Right lobe of liver (tissue), 4 donors: ENCODE measurements at regions not wholly inside any gene's neighbourhood (a gene's known extent, or its start where the extent isn't known, plus 50 kb on each side); places are given as distances from the start of the nearest gene placed in this dataset.
"Not testable (repeated sequence)": the region's sequence is repeated elsewhere in the genome, so short reads cannot be mapped to it uniquely, and the experiment has no call there.

Experiments
- POLR2A ChIP-seq: fragments of 450-650 bp; IDR thresholded peaks from one replicate; pipeline ENCODE4 v1.6.1; 2017; ENCODE audit warnings: antibody characterized with exemption, mild to moderate bottlenecking
- TF ChIP-seq, protein P1 (sequence below), 4 donors: fragments of 200-600 bp in 3 of 4; fragments of 450-650 bp in 1 of 4; IDR thresholded peaks; one replicate each; pipeline versions ENCODE4 v1.5.1 to v1.8.0; 2016 to 2022; ENCODE audit warnings: antibody characterized with exemption in 4 of 4, mild to moderate bottlenecking in 2 of 4
- donor health status: DM: no; HTN: no; CAD: no.
- donor health status: DM: no; HTN: no; CAD: no.
- donor health status: DM: no; HTN: yes; CAD: no.

DNA sequence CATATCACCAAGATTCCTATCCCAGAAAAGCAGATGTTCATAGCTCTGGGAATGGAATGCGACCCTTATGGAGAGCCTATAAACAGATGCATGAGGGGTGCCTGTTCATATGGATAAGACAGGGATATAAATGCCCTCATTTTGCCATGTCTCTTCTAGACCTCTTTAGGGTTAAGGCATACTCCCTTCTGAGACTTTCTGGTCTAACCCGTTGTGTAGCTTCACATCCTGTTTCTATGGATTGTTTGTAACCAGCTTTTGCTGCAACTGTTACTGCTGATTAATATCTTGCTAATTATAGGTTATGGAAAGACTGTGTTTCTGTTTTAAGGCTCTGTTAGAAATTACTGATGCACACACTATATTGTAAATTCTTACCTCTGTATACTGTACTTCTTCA lies 193.5 kb upstream of the ALG10B start:
- not testable (repeated sequence) for TF ChIP-seq POLR2A
- TF ChIP-seq, protein P1, sequence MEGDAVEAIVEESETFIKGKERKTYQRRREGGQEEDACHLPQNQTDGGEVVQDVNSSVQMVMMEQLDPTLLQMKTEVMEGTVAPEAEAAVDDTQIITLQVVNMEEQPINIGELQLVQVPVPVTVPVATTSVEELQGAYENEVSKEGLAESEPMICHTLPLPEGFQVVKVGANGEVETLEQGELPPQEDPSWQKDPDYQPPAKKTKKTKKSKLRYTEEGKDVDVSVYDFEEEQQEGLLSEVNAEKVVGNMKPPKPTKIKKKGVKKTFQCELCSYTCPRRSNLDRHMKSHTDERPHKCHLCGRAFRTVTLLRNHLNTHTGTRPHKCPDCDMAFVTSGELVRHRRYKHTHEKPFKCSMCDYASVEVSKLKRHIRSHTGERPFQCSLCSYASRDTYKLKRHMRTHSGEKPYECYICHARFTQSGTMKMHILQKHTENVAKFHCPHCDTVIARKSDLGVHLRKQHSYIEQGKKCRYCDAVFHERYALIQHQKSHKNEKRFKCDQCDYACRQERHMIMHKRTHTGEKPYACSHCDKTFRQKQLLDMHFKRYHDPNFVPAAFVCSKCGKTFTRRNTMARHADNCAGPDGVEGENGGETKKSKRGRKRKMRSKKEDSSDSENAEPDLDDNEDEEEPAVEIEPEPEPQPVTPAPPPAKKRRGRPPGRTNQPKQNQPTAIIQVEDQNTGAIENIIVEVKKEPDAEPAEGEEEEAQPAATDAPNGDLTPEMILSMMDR (IDR thresholded peaks at IDR 0.05): not testable (repeated sequence)
